Gastrocnemius medialis (tissue), 4 donors: ENCODE measurements at regions not wholly inside any gene's neighbourhood (a gene's known extent, or its start where the extent isn't known, plus 50 kb on each side); places are given as distances from the start of the nearest gene placed in this dataset.

Source experiments
- ATAC-seq, 2 donors: fragments of 150-250 bp; one replicate each; pipeline ENCODE4 v1.9.1; 2016
- DNase-seq, 2 donors: peaks; one replicate each; pipeline ENCODE4 v3.0.0-alpha.2; 2019
- H3K27ac ChIP-seq, 4 donors: fragments of 200-600 bp; sonication (generic); 1 replicate in 1 of 4; 2 replicates in 3 of 4; pipeline ENCODE4 v1.5.1; 2016 to 2018; ENCODE audit warnings: mild to moderate bottlenecking in 2 of 4, moderate library complexity in 1 of 4
- H3K27me3 ChIP-seq, 3 donors: fragments of 200-600 bp; sonication (generic) in 2 of 3; 1 replicate in 1 of 3; 2 replicates in 2 of 3; pipeline versions ENCODE4 v1.5.1 to v1.6.0; 2016 to 2019; ENCODE audit warnings: mild to moderate bottlenecking in 1 of 3, moderate library complexity in 1 of 3
- H3K36me3 ChIP-seq, 2 donors: fragments of 200-600 bp; sonication (generic) in 1 of 2; one replicate each; pipeline ENCODE4 v1.5.1; 2017 to 2018
- H3K4me1 ChIP-seq, 2 donors: fragments of 200-600 bp; sonication (generic) in 1 of 2; one replicate each; pipeline ENCODE4 v1.5.1; 2016 to 2017; ENCODE audit warnings: mild to moderate bottlenecking in 2 of 2
- H3K4me3 ChIP-seq, 4 donors: fragments of 200-600 bp; sonication (generic) in 3 of 4; 1 replicate in 1 of 4; 2 replicates in 3 of 4; pipeline ENCODE4 v1.5.1; 2016 to 2019; ENCODE audit warnings: mild to moderate bottlenecking in 2 of 4
- H3K9me3 ChIP-seq, 3 donors: fragments of 200-600 bp; sonication (generic) in 2 of 3; 1 replicate in 1 of 3; 2 replicates in 2 of 3; pipeline ENCODE4 v1.5.1; 2016 to 2019
- CTCF ChIP-seq, 5 experiments: fragments of 450-650 bp in 3 of 5; fragments of 200-600 bp in 2 of 5; sonication (generic) in 2 of 5; IDR thresholded peaks in 4 of 5; conservative IDR thresholded peaks in 1 of 5; 1 replicate in 4 of 5; 2 replicates in 1 of 5; pipeline ENCODE4 v1.5.1; 2016 to 2019; ENCODE audit warnings: antibody characterized with exemption in 5 of 5, mild to moderate bottlenecking in 3 of 5, moderate library complexity in 3 of 5
- POLR2A ChIP-seq, 2 donors: fragments of 450-650 bp; IDR thresholded peaks; one replicate each; pipeline ENCODE4 v1.6.1; 2017; ENCODE audit warnings: antibody characterized with exemption in 2 of 2, mild to moderate bottlenecking in 2 of 2, moderate library complexity in 2 of 2
- in situ Hi-C, 4 donors: fragments of 200-750 bp; cut with MboI; loops; one replicate each; pipeline versions ENCODE4 v1.15.0 to v1.8.0; 2017; ENCODE audit warnings: low sequenced_read_pairs in 4 of 4
- intact Hi-C: fragments of 100-400 bp; cut with DNase I; formaldehyde crosslinking; loops from one replicate; pipeline ENCODE4 v1.15.1; 2023; ENCODE audit warnings: low total_unique reads

DNA sequence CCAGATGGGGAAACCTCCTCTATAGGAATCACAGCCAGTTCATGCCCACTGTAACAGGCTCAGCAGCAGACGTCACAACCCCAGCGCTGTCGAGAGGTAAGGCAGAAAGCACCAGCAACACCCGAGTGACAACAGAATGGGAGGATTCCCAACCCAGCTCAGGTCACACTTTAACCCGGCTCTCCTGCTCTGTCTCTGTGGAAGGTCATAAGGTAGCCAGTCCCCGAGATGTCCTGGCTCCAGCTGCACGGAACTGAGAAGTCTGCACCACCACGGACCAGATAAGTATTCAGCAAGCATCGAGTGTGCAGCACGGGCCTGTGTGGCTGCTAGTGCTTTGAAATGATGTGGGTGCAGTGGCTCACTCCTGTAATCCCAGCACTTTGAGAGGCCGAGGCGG, 236.7 kb upstream of the TCERG1L start:
- H3K4me1 ChIP-seq: no peaks in the 10 kb centered on the region
- no peak for DNase-seq
- no peak overlapping the region for H3K4me3 ChIP-seq
- ATAC-seq: no peak
- in situ Hi-C loops (no loop called here), intact Hi-C loops (no loop called here)
- TF ChIP-seq CTCF (IDR thresholded peaks at IDR 0.05 in 4 of 5, conservative IDR thresholded peaks at IDR 0.05 in 1 of 5) (no peak), POLR2A (IDR thresholded peaks at IDR 0.05) (no peak)
- peaks cover 0 to 3% (median 0%) of the 10 kb centered on the region in 3 donors for H3K27me3 ChIP-seq
- H3K9me3 ChIP-seq: no peaks in the 10 kb centered on the region
- no peak overlapping the region for H3K27ac ChIP-seq
- H3K36me3 ChIP-seq: no peaks in the 10 kb centered on the region

DNA sequence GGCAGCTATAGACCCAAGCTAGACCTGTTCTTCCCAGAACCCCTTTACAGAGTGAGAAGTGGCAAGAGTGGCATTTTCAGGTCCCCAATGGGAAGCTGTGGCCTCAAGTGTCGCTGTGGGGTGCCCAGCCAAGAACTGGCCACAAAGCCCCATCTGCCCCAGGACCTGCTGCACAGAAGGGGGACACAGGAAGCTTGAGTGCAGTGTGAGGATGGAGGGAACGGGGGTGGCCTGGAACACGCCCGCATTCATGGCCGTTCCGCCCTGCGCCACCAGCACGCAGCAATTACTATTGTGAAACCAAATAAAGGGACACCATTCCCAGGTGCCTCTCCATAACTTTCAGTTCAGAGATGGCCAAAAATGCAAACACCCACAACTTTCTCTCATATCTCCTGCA, 237.6 kb upstream of the TCERG1L start:
- Histone ChIP-seq H3K36me3 (no peaks in the 10 kb centered on the region), H3K4me1 (no peaks in the 10 kb centered on the region), H3K27ac (no peak overlapping the region), H3K27me3 (no peaks in the 10 kb centered on the region), H3K9me3 (no peaks in the 10 kb centered on the region), H3K4me3 (no peak overlapping the region)
- in situ Hi-C loops (no loop called here), intact Hi-C loops (no loop called here)
- no peak for TF ChIP-seq POLR2A (IDR thresholded peaks at IDR 0.05)
- TF ChIP-seq CTCF (IDR thresholded peaks at IDR 0.05 in 4 of 5, conservative IDR thresholded peaks at IDR 0.05 in 1 of 5): no peak
- no peak for DNase-seq
- ATAC-seq: no peak

DNA sequence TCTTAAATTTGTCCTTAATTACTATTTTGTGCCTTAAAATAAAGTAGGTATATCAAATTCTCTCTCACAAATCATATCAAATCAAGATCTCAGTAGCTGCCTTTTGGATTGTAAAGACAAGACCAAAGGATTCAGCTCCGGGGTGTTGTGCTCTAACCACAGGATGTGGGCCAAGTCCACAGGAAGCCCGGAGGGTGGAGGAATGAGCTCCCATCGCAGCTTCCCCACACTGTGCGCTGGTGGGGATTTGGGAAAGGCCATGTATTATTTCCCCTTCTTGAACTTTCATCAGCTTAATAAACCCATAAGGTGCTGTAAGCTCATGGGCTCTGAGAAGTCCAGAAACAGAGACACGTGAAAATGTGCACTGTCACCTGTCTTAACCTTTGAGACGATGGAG, 241.6 kb upstream of the TCERG1L start:
- DNase-seq: no peak
- H3K4me1 ChIP-seq: peaks cover 0 to 16% of the 10 kb centered on the region in 2 donors
- H3K27ac ChIP-seq: no peak overlapping the region
- intact Hi-C loops (no loop called here), in situ Hi-C loops (no loop called here)
- H3K36me3 ChIP-seq: no peaks in the 10 kb centered on the region
- ATAC-seq: no peak
- H3K9me3 ChIP-seq: no peaks in the 10 kb centered on the region
- TF ChIP-seq CTCF (IDR thresholded peaks at IDR 0.05 in 4 of 5, conservative IDR thresholded peaks at IDR 0.05 in 1 of 5) (no peak), POLR2A (IDR thresholded peaks at IDR 0.05) (no peak)
- H3K4me3 ChIP-seq: no peak overlapping the region
- H3K27me3 ChIP-seq: no peaks in the 10 kb centered on the region

GRCh38 chr10:131553581-131553980, 242.1 kb upstream of the TCERG1L start:
- no peak for ATAC-seq
- H3K27me3 ChIP-seq: no peaks in the 10 kb centered on the region

More at GRCh38 chr10:131553581-131553980, 242.1 kb upstream of the TCERG1L start:
- no peak for DNase-seq
- intact Hi-C loops (no loop called here), in situ Hi-C loops (no loop called here)
- no peaks in the 10 kb centered on the region for H3K9me3 ChIP-seq
- H3K36me3 ChIP-seq: no peaks in the 10 kb centered on the region
- no peak overlapping the region for H3K4me3 ChIP-seq
- H3K27ac ChIP-seq: no peak overlapping the region
- H3K4me1 ChIP-seq: peaks cover 0 to 16% of the 10 kb centered on the region in 2 donors
- TF ChIP-seq CTCF (IDR thresholded peaks at IDR 0.05 in 4 of 5, conservative IDR thresholded peaks at IDR 0.05 in 1 of 5) (no peak), POLR2A (IDR thresholded peaks at IDR 0.05) (no peak)
